Germinal center (tissue), 1 donor: ENCODE measurements at regions not wholly inside any gene's neighbourhood (a gene's known extent, or its start where the extent isn't known, plus 50 kb on each side); places are given as distances from the start of the nearest gene placed in this dataset.

Experiments used
- DNase-seq: peaks from one replicate; pipeline ENCODE4 v3.0.0; 2012; ENCODE audit warnings: mixed read lengths, low spot score

- no peak for DNase-seq
Observed at GRCh38 chr3:67876261-67876660, 221.8 kb upstream of the SUCLG2 start.

GRCh38 chr3:67875858-67876257 lies 221.4 kb upstream of the SUCLG2 start:
- DNase-seq = no peak

GRCh38 chr3:67875338-67875737 lies 220.9 kb upstream of the SUCLG2 start:
- DNase-seq = no peak

- no peak for DNase-seq
Observed at GRCh38 chr3:67870477-67870876, 216.1 kb upstream of the SUCLG2 start.

- no peak for DNase-seq
Observed at GRCh38 chr3:67866571-67866970, 212.2 kb upstream of the SUCLG2 start.

GRCh38 chr3:67864587-67865183 lies 210.3 kb upstream of the SUCLG2 start:
- DNase-seq = no peak

GRCh38 chr3:67863869-67864268 lies 209.5 kb upstream of the SUCLG2 start:
- DNase-seq = peak; percentile 21

GRCh38 chr3:67860429-67860828 lies 206.0 kb upstream of the SUCLG2 start:
- no peak for DNase-seq

GRCh38 chr3:67858492-67858891 lies 204.1 kb upstream of the SUCLG2 start:
- no peak for DNase-seq

- DNase-seq = no peak
Observed at GRCh38 chr3:67856718-67857117, 202.3 kb upstream of the SUCLG2 start.

- DNase-seq = no peak
Observed at GRCh38 chr3:67854663-67855062, 200.3 kb upstream of the SUCLG2 start.

GRCh38 chr3:67853520-67853919 lies 199.1 kb upstream of the SUCLG2 start:
- DNase-seq = no peak

- no peak for DNase-seq
Observed at GRCh38 chr3:67848299-67848698, 193.9 kb upstream of the SUCLG2 start.

GRCh38 chr3:67846166-67846565 lies 191.8 kb upstream of the SUCLG2 start:
- no peak for DNase-seq

- no peak for DNase-seq
Observed at GRCh38 chr3:67832817-67833216, 178.4 kb upstream of the SUCLG2 start.

GRCh38 chr3:67831262-67831661 lies 176.8 kb upstream of the SUCLG2 start:
- DNase-seq = no peak

- DNase-seq = no peak
Observed at GRCh38 chr3:67828486-67829010, 174.1 kb upstream of the SUCLG2 start.

GRCh38 chr3:67821135-67821534 lies 166.7 kb upstream of the SUCLG2 start:
- DNase-seq = no peak

GRCh38 chr3:67819447-67819846 lies 165.0 kb upstream of the SUCLG2 start:
- no peak for DNase-seq

- no peak for DNase-seq
Observed at GRCh38 chr3:67809370-67809935, 155.0 kb upstream of the SUCLG2 start.

GRCh38 chr3:67808906-67809305 lies 154.5 kb upstream of the SUCLG2 start:
- no peak for DNase-seq

- DNase-seq = no peak
Observed at GRCh38 chr3:67804578-67804977, 150.2 kb upstream of the SUCLG2 start.

- no peak for DNase-seq
Observed at GRCh38 chr3:67804089-67804488, 149.7 kb upstream of the SUCLG2 start.

GRCh38 chr3:67798412-67798811 lies 144.0 kb upstream of the SUCLG2 start:
- no peak for DNase-seq
